ENCODE measurements at regions not wholly inside any gene's neighbourhood (a gene's known extent, or its start where the extent isn't known, plus 50 kb on each side); places are given as distances from the start of the nearest gene placed in this dataset.
"Not testable (repeated sequence)": the region's sequence is repeated elsewhere in the genome, so short reads cannot be mapped to it uniquely, and the experiment has no call there.

GRCh38 chr14:106257569-106257994 lies 731.2 kb downstream of the TMEM121 start:
- TF ChIP-seq CTCF (IDR thresholded peaks at IDR 0.05; ENCODE audit: low read depth, low read length) = peak; percentile 67
- not testable (repeated sequence) for TF ChIP-seq MAX (IDR thresholded peaks at IDR 0.05; ENCODE audit: low read depth, low read length); POLR2A (IDR thresholded peaks at IDR 0.05; ENCODE audit: extremely low read depth, insufficient read length)

All from NB4 (cell line).